GM12872 (cell line): ENCODE measurements at regions not wholly inside any gene's neighbourhood (a gene's known extent, or its start where the extent isn't known, plus 50 kb on each side); places are given as distances from the start of the nearest gene placed in this dataset.

Experiments used
- CTCF ChIP-seq: IDR thresholded peaks from 3 replicates; pipeline ENCODE4 v1.5.1; 2011; ENCODE audit warnings: low read depth, mild to moderate bottlenecking, low read length, moderate library complexity; ENCODE audit not compliant: insufficient read depth

DNA sequence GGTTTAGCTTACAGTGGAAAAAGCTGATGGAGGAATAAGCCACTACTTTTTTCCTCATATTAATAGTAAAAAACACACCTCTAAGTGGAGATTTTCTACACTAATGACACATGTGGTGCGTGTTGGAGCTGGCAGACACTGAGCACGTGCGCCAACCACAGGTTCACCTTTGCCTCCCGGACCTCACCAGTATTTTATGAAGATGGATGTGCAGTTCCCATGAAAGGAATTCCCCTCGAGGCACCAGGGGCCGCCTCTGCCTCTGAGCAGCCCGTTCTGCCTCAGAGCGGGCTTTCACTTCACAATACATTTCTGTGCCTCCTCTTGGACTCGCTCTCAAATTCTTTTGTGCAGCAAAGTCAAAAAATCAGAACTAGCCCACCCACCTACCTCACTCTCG lies 477.5 kb upstream of the ADARB2 start:
- no peak for TF ChIP-seq CTCF

- TF ChIP-seq CTCF, result no peak
Observed at GRCh38 chr10:2214092-2214491, 476.8 kb upstream of the ADARB2 start.

DNA sequence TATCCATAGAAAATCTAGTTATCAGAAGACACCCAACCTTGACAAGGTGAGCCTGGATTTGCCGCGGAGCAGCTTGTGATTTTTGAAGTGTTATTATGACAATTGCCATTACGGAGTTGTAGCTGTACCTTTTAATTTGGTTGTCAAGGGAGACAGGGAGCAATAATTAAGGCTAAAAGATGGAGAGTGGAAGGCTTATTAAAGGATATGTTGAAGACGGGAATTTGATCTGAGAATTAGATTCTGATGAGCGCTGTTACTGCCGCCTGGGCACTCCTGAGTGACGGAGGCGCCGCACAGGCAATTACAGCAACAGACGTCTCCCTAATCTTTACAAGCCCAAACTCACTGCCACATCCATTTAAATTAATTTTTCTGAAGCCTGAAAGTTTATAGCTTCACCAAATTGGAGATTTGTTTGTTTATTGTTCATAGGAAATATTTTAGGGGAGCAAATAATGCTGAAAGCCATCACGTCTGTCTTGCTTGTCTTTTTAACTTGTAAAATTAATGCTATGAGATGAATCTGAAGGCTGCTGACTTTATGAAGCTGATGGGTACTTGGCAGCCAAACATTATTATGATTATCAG lies 475.0 kb upstream of the ADARB2 start:
- TF ChIP-seq CTCF, result no peak

- TF ChIP-seq CTCF, result no peak
Observed at GRCh38 chr10:2210088-2210487, 472.8 kb upstream of the ADARB2 start.

GRCh38 chr10:2208106-2208505 lies 470.8 kb upstream of the ADARB2 start:
- no peak for TF ChIP-seq CTCF

GRCh38 chr10:2207246-2207922 lies 470.1 kb upstream of the ADARB2 start:
- TF ChIP-seq CTCF, result no peak

- no peak for TF ChIP-seq CTCF
Observed at GRCh38 chr10:2205406-2205805, 468.1 kb upstream of the ADARB2 start.
